GM18867 (cell line): ENCODE measurements at regions not wholly inside any gene's neighbourhood (a gene's known extent, or its start where the extent isn't known, plus 50 kb on each side); places are given as distances from the start of the nearest gene placed in this dataset.

Experiments
- ATAC-seq: cut with Tn5 transposase; IDR thresholded peaks from one replicate; pipeline ENCODE4 v1.9.1; 2021; ENCODE audit warnings: mild to moderate bottlenecking, moderate library complexity; ENCODE audit not compliant: unreplicated experiment

DNA sequence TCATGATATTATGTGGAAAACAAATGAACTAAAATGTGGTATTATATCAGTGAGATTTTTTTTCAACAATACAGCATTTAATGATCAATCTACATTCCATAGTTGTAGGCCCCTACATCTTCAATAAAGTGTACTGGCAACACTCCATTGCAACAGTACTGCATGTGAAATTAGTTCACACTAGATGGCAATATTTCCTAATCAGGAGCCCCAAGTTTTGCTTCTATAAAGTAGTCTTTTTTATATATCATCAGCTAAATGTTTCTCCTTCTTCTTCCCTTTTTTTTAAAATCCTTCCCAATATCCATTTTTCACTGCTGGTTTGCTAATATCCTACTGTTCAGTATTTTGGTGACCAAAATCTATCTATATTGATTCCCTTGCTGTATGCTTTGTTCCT, 528.3 kb upstream of the ATXN8OS start:
- ATAC-seq: no peak

- ATAC-seq: no peak
These were observed 535.9 kb upstream of the ATXN8OS start for GRCh38 chr13:69571606-69572323.

DNA sequence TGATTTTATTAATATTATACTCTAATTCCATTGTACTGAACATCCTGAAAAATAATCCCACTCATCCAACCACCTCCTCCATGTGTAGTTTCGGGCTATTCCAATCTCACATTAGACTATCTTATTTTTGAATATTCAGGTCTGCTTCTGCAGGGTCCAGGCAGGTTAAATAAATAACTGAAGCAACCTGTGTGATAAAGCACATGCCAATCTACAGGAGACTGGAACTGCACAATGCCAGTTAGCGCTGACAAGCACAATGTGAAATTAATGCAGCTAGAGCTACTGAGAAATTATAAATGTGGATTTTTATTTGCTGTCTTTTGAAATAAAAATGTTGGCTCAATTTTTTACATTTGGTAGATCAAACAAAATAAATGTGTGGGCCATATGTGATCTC, 540.1 kb upstream of the ATXN8OS start:
- ATAC-seq: no peak

GRCh38 chr13:69566104-69566716, 541.4 kb upstream of the ATXN8OS start:
- ATAC-seq: no peak

- ATAC-seq: peak; percentile 77
These were observed 542.3 kb upstream of the ATXN8OS start for GRCh38 chr13:69565334-69565733.

DNA sequence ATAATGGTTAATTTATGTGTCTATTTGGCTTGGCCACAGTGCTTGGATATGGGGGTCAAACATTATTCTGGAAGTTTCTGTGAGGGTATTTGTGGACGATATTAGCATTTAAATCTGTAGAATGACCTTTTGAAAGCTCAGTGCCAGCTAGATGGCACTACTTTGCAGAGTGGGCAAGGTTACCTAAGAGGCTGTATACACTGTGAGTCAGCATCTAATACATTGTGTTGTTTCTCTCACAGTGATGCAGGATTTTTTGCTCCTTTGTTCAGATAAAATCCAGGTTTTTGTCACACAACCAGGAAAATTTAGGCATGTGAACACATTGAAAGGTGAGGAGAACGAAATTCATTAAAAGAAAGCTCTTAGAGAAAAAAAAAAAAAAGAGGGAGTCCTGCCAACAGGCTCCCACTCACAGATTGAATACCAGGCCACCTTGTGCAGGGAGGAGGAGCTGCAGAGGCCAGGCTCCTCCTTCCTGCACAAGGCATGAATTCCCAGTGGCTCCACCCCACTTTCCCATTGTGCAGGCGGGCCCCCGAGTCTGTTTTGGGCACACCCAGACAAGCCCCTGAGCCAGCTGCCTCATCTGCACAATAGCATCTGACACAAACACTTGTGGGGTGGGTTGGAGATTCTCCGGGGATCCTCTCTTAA, 551.0 kb upstream of the ATXN8OS start:
- no peak for ATAC-seq

DNA sequence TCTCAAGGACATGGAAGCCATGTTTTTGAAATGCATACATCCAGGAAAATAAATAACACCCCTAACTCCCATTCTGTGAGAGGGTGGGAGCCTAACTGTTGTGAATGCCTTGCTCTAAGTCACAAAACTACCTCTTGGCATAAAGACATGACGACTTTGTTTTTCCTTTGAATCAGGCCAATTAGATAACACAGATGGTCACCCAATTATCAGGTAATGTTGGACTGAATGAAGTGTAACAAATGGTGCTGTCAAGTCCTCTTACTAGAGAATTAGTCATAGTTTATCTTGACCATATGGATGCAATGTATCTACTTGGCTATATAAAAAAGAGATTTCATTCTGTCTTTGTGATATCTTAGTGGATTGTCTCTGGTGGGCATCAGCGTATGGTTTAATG, 553.6 kb upstream of the ATXN8OS start:
- ATAC-seq: no peak

DNA sequence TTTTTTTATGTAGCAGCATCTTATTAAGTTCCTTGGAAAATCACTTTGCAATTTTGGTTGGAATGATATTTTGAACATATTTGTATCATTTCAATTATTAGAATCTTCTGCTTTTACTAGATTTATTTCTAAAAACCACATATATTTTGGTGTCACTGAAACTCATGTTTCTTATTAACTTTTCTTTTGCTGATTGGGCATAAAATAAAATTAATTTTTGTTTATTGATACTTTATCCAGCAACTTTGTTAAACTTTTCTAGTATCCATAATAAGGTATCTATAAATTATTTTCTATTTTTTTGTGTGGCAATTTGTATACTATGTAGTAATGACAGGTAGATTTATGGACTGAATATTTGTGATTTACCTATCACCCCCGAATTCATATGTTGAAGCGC, 556.4 kb upstream of the ATXN8OS start:
- ATAC-seq: no peak

DNA sequence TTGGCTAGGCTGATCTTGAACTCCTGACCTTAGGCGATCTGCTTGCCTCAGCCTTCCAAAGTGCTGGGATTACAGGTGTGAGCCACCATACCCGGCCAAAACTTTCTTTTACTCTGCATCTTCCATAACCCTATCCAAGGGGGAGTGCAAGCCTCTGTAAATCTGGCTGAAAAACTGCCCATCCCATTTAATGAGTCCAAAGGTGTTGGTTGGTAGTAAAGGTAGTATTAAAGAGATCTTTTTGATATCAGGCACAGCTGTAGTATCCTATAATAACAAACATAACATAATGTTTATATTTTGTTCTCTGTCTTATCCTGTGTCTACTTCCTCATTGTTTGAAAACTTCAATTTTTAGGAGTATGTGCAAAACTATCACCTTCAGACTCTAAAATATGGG, 559.8 kb upstream of the ATXN8OS start:
- no peak for ATAC-seq

GRCh38 chr13:69545551-69545950, 562.1 kb upstream of the ATXN8OS start:
- ATAC-seq: no peak

- ATAC-seq: no peak
These were observed 583.0 kb upstream of the ATXN8OS start for GRCh38 chr13:69524459-69525150.

GRCh38 chr13:69496981-69497380, 610.6 kb upstream of the ATXN8OS start:
- no peak for ATAC-seq

GRCh38 chr13:69495096-69495495, 612.5 kb upstream of the ATXN8OS start:
- ATAC-seq: no peak

GRCh38 chr13:69487576-69487975, 620.0 kb upstream of the ATXN8OS start:
- ATAC-seq: no peak

GRCh38 chr13:69485991-69486592, 621.5 kb upstream of the ATXN8OS start:
- no peak for ATAC-seq

DNA sequence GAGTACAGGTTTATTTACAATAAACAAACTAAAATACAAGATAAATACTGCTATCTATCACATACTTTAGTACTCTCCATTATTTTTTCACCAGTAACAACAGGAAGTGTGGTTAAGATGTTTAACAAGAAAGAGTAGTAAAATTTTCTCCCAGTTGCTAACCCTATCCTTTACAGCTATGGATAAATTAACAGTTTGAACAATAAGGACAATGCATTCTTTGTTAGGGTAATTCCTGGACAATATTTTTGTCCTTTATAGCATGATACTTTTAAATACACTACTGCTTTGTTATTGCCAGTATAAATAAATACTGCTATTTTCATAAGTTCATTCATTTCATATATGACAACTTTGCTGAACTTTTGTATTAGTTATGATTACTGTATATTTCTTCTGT, 630.2 kb upstream of the ATXN8OS start:
- ATAC-seq: no peak

GRCh38 chr13:69474011-69474685, 633.5 kb upstream of the ATXN8OS start:
- no peak for ATAC-seq

DNA sequence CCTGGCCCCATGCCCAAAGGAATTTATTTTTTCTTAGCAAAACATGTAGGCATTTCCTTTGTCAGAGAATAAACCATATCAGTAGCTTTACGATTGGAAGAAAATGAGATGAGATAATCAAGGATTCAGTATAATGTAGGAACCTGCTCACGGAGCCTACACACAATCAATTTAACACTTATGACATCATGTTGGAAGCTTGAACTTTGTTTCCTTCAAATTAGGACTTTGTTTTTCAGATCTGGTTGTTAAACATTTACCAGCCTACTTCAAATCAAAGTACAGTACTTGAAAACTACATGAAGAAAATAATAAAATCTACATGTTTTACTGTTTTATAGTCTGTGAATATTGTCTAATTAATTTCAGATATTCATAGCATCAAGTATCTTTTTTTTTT, 639.0 kb upstream of the ATXN8OS start:
- no peak for ATAC-seq

DNA sequence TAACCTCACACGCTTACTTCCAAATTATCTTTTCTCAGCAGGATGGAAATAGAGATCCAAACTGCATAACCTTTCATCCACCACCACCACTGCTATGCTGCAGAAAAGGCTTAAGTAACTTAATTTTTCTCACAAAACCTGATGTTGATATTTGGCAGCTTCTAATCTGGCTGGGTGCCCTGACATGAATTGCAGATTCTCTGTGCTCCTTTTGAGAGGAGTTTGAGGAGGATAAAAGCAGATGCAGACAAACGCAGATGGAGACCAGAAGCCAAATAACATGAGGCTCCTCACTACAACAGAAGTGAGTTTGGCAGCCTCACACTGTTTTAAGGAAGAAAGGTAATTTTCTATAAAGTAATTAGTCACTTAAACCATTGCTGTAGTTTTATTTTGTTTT, 646.2 kb upstream of the ATXN8OS start:
- ATAC-seq: no peak

- ATAC-seq: no peak
These were observed 648.3 kb upstream of the ATXN8OS start for GRCh38 chr13:69459346-69459745.

DNA sequence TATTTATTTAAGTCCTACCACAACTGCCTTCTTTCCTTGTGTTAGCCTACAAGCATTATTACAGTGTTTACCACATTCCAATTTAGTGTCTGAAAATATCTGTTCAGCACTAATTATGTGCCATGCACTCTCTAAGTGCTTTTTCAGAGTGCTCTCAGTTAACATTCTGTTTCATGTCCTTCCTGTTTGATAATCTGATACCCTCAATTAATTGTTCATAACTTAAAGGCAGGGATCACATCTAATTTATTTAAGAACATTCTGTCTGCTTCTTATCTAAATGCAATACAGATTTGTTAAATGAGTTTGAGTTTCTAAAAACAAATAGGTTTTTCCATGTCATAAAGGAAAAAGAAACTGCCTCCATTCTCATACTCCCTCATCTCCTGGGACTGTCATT, 649.6 kb upstream of the ATXN8OS start:
- ATAC-seq: no peak
